Neural progenitor cell (in vitro differentiated cells): ENCODE measurements at regions not wholly inside any gene's neighbourhood (a gene's known extent, or its start where the extent isn't known, plus 50 kb on each side); places are given as distances from the start of the nearest gene placed in this dataset.

Experiments used
- DNase-seq: peaks from one replicate; pipeline ENCODE4 v3.0.0-alpha.2; 2016; ENCODE audit warnings: low spot score
- H2AFZ ChIP-seq: fragments of 200-600 bp; sonication (generic); replicated peaks from 2 replicates; pipeline ENCODE4 v1.6.1; 2016; ENCODE audit warnings: antibody characterized with exemption
- H3F3A ChIP-seq: fragments of 200-600 bp; sonication (generic); 2 replicates; pipeline ENCODE4 v1.6.1; 2016; ENCODE audit warnings: antibody characterized with exemption, low read depth
- H3K27ac ChIP-seq: fragments of 200-600 bp; sonication (generic); 2 replicates; pipeline ENCODE4 v1.5.1; 2016; ENCODE audit warnings: mild to moderate bottlenecking
- H3K27me3 ChIP-seq: fragments of 200-600 bp; sonication (generic); 2 replicates; pipeline ENCODE4 v1.6.1; 2016; ENCODE audit warnings: mild to moderate bottlenecking, moderate library complexity
- H3K36me3 ChIP-seq: fragments of 200-600 bp; sonication (generic); 2 replicates; pipeline ENCODE4 v1.5.1; 2016
- H3K4me1 ChIP-seq: fragments of 200-600 bp; sonication (generic); 2 replicates; pipeline ENCODE4 v1.6.1; 2016; ENCODE audit warnings: mixed run types
- H3K4me2 ChIP-seq: fragments of 200-600 bp; sonication (generic); 2 replicates; pipeline ENCODE4 v1.6.1; 2016
- H3K4me3 ChIP-seq: fragments of 200-600 bp; sonication (generic); 2 replicates; pipeline ENCODE4 v1.5.1; 2016
- H3K79me2 ChIP-seq: fragments of 200-600 bp; sonication (generic); 2 replicates; pipeline ENCODE4 v1.6.1; 2016; ENCODE audit warnings: low read depth
- H3K9ac ChIP-seq: fragments of 200-600 bp; sonication (generic); 2 replicates; pipeline ENCODE4 v1.6.1; 2016
- H3K9me3 ChIP-seq: fragments of 200-600 bp; sonication (generic); 2 replicates; pipeline ENCODE4 v1.5.1; 2016; ENCODE audit warnings: low read depth
- H4K20me1 ChIP-seq: fragments of 200-600 bp; sonication (generic); 2 replicates; pipeline ENCODE4 v1.6.1; 2016; ENCODE audit warnings: low read depth
- H3K27ac Mint-ChIP-seq: 3 replicates; pipeline ENCODE4 v1.8.0; 2021; ENCODE audit warnings: mixed read lengths
- H3K27me3 Mint-ChIP-seq: 2 replicates; pipeline ENCODE4 v1.8.0; 2022; ENCODE audit warnings: low read depth, mild to moderate bottlenecking, inconsistent platforms, moderate library complexity, mixed read lengths; ENCODE audit not compliant: insufficient read depth
- H3K36me3 Mint-ChIP-seq: 3 replicates; pipeline ENCODE4 v1.8.0; 2021; ENCODE audit warnings: mixed read lengths
- H3K4me1 Mint-ChIP-seq: 3 replicates; pipeline ENCODE4 v1.8.0; 2021; ENCODE audit warnings: mixed read lengths
- H3K4me3 Mint-ChIP-seq: 3 replicates; pipeline ENCODE4 v1.8.0; 2021; ENCODE audit warnings: mild to moderate bottlenecking, moderate library complexity, mixed read lengths
- H3K9me3 Mint-ChIP-seq: 3 replicates; pipeline ENCODE4 v1.8.0; 2020; ENCODE audit warnings: mixed read lengths
- EZH2 ChIP-seq: fragments of 200-600 bp; sonication (generic); IDR thresholded peaks from 2 replicates; pipeline ENCODE4 v1.6.1; 2017; ENCODE audit warnings: antibody characterized with exemption, mild to moderate bottlenecking, moderate library complexity
- EZH2phosphoT487 ChIP-seq: fragments of 200-600 bp; sonication (generic); IDR thresholded peaks from 2 replicates; pipeline ENCODE4 v1.6.1; 2017; ENCODE audit warnings: antibody characterized with exemption
- TF ChIP-seq, protein P1 (sequence below): fragments of 200-600 bp; sonication (generic); IDR thresholded peaks from 2 replicates; pipeline ENCODE4 v1.5.1; 2017; ENCODE audit warnings: antibody characterized with exemption, mild to moderate bottlenecking

GRCh38 chr7:142698429-142698828, 50.8 kb upstream of the PRSS1 start:
- H3K4me1 Mint-ChIP-seq = peaks cover 34% of the 10 kb centered on the region

DNA sequence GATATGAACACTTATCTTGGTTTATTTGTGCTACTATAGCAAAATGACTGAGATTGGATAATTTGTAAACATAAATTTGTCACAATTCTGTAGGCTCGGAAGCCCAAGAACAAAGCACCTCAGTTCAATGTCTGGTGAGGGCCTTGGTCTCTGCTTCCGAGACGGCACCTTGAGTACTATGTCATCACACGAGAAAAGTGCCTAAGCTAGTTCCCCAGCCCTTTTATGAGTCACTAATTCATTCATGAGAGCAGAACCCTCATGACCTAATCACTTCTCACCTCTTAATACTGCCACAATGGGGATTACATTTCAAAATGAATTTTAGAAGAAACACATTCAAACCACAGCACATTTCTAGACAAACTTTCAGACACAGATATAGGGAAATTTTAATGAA, 52.0 kb upstream of the PRSS1 start:
- no peak for TF ChIP-seq EZH2phosphoT487
- TF ChIP-seq, protein P1, sequence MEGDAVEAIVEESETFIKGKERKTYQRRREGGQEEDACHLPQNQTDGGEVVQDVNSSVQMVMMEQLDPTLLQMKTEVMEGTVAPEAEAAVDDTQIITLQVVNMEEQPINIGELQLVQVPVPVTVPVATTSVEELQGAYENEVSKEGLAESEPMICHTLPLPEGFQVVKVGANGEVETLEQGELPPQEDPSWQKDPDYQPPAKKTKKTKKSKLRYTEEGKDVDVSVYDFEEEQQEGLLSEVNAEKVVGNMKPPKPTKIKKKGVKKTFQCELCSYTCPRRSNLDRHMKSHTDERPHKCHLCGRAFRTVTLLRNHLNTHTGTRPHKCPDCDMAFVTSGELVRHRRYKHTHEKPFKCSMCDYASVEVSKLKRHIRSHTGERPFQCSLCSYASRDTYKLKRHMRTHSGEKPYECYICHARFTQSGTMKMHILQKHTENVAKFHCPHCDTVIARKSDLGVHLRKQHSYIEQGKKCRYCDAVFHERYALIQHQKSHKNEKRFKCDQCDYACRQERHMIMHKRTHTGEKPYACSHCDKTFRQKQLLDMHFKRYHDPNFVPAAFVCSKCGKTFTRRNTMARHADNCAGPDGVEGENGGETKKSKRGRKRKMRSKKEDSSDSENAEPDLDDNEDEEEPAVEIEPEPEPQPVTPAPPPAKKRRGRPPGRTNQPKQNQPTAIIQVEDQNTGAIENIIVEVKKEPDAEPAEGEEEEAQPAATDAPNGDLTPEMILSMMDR = no peak
- TF ChIP-seq EZH2 = no peak
- H3K9ac ChIP-seq = no peak overlapping the region
- Mint-ChIP-seq H3K36me3 (no peaks in the 10 kb centered on the region), H3K4me3 (no peak overlapping the region), H3K4me1 (peaks cover 34% of the 10 kb centered on the region), H3K27ac (no peak overlapping the region), H3K27me3 (peaks cover 3% of the 10 kb centered on the region), H3K9me3 (peaks cover 2% of the 10 kb centered on the region)
- no peak overlapping the region for H3K4me3 ChIP-seq
- peaks cover 7% of the 10 kb centered on the region for H3F3A ChIP-seq
- no peaks in the 10 kb centered on the region for H3K9me3 ChIP-seq
- no peak overlapping the region for H3K4me2 ChIP-seq
- no peak overlapping the region for H2AFZ ChIP-seq
- H4K20me1 ChIP-seq = no peaks in the 10 kb centered on the region
- H3K36me3 ChIP-seq = no peaks in the 10 kb centered on the region
- DNase-seq = no peak
- H3K79me2 ChIP-seq = no peaks in the 10 kb centered on the region
- peaks cover 26% of the 10 kb centered on the region for H3K4me1 ChIP-seq
- no peak overlapping the region for H3K27ac ChIP-seq
- H3K27me3 ChIP-seq = no peaks in the 10 kb centered on the region

More at GRCh38 chr7:142698429-142698828, 50.8 kb upstream of the PRSS1 start:
- DNase-seq = no peak
- H3K27me3 Mint-ChIP-seq = peaks cover 3% of the 10 kb centered on the region
- Histone ChIP-seq H3K4me2 (no peak overlapping the region), H3K9ac (no peak overlapping the region), H3K4me3 (no peak overlapping the region), H3K79me2 (no peaks in the 10 kb centered on the region), H3F3A (peaks cover 7% of the 10 kb centered on the region), H2AFZ (no peak overlapping the region), H3K36me3 (no peaks in the 10 kb centered on the region), H3K9me3 (no peaks in the 10 kb centered on the region), H3K27me3 (no peaks in the 10 kb centered on the region), H4K20me1 (no peaks in the 10 kb centered on the region), H3K27ac (no peak overlapping the region), H3K4me1 (peaks cover 26% of the 10 kb centered on the region)
- no peak overlapping the region for H3K27ac Mint-ChIP-seq
- no peak overlapping the region for H3K4me3 Mint-ChIP-seq
- no peak for TF ChIP-seq EZH2phosphoT487
- TF ChIP-seq EZH2 = no peak
- TF ChIP-seq, protein P1 = no peak
- no peaks in the 10 kb centered on the region for H3K36me3 Mint-ChIP-seq
- H3K9me3 Mint-ChIP-seq = peaks cover 2% of the 10 kb centered on the region

GRCh38 chr7:142696456-142697179, 52.7 kb upstream of the PRSS1 start:
- Histone ChIP-seq H3K27me3 (no peaks in the 10 kb centered on the region), H2AFZ (no peak overlapping the region), H3K4me2 (peak overlapping the region; percentile 2), H3K36me3 (no peaks in the 10 kb centered on the region), H3F3A (peaks cover 7% of the 10 kb centered on the region), H3K27ac (no peak overlapping the region), H3K9ac (no peak overlapping the region), H3K79me2 (no peaks in the 10 kb centered on the region), H3K9me3 (no peaks in the 10 kb centered on the region), H3K4me3 (no peak overlapping the region), H3K4me1 (peaks cover 26% of the 10 kb centered on the region), H4K20me1 (no peaks in the 10 kb centered on the region)
- Mint-ChIP-seq H3K36me3 (no peaks in the 10 kb centered on the region), H3K27me3 (peaks cover 3% of the 10 kb centered on the region), H3K4me3 (no peak overlapping the region), H3K27ac (no peak overlapping the region), H3K9me3 (peaks cover 2% of the 10 kb centered on the region), H3K4me1 (peaks cover 34% of the 10 kb centered on the region)
- DNase-seq = no peak
- no peak for TF ChIP-seq EZH2
- no peak for TF ChIP-seq EZH2phosphoT487
- TF ChIP-seq, protein P1 = no peak
